ENCODE measurements at regions not wholly inside any gene's neighbourhood (a gene's known extent, or its start where the extent isn't known, plus 50 kb on each side); places are given as distances from the start of the nearest gene placed in this dataset.

DNA sequence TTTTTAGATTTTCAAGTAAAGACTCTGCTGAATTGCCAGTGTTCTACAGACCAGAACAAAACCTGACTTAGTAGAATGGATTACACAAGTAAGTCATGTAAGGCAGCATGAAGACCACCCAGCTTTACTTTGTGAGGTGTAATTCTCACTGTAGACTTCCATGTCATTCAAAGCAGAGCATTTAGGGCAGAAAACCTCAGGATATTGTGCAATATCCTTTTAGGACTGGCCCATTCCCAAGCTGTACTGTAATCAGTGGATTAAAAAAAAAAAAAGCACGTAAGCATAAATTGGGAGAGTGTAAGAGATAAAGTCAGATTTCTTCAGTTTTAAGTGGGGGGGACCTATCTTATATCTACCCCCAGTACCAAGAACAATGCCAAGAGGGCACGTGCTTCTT, 380.5 kb upstream of the PRMT6 start:
- TF ChIP-seq, protein P1, sequence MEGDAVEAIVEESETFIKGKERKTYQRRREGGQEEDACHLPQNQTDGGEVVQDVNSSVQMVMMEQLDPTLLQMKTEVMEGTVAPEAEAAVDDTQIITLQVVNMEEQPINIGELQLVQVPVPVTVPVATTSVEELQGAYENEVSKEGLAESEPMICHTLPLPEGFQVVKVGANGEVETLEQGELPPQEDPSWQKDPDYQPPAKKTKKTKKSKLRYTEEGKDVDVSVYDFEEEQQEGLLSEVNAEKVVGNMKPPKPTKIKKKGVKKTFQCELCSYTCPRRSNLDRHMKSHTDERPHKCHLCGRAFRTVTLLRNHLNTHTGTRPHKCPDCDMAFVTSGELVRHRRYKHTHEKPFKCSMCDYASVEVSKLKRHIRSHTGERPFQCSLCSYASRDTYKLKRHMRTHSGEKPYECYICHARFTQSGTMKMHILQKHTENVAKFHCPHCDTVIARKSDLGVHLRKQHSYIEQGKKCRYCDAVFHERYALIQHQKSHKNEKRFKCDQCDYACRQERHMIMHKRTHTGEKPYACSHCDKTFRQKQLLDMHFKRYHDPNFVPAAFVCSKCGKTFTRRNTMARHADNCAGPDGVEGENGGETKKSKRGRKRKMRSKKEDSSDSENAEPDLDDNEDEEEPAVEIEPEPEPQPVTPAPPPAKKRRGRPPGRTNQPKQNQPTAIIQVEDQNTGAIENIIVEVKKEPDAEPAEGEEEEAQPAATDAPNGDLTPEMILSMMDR (IDR thresholded peaks at IDR 0.05): no peak
- TF ChIP-seq POLR2A (IDR thresholded peaks at IDR 0.05): no peak

Measured in testis (tissue), 2 donors.